Endothelial cell of umbilical vein (primary cell): ENCODE measurements at regions not wholly inside any gene's neighbourhood (a gene's known extent, or its start where the extent isn't known, plus 50 kb on each side); places are given as distances from the start of the nearest gene placed in this dataset.

Experiments
- BruUV-seq: library from RNA; stranded (reverse); fragments of 400-500 nt; replicated peaks from 2 replicates; lab custom pipeline; 2021; lab: Mats Ljungman, UMichigan
- CTCF ChIA-PET: fragments of 300-600, 350-600 bp; sonication (Branson Sonifier 250); formaldehyde crosslinking; loops from one replicate; lab custom pipeline; 2021; ENCODE audit warnings: antibody characterized with exemption, inconsistent platforms; lab: Charles Lee
- POLR2A ChIA-PET: fragments of 300-600, 350-600 bp; sonication (Branson Sonifier 250); formaldehyde crosslinking; loops from one replicate; lab custom pipeline; 2021; ENCODE audit warnings: antibody characterized with exemption, inconsistent platforms; lab: Charles Lee
- DNase-seq: peaks from one replicate; pipeline ENCODE4 v3.0.0-alpha.2; 2011; ENCODE audit warnings: low read depth, low spot score
- FAIRE-seq: peaks from 2 replicates; lab custom pipeline; 2011; peaks lifted over from hg19 to GRCh38; lab: Jason Lieb, UNC
- H2AFZ ChIP-seq: 2 replicates; pipeline ENCODE4 v1.6.0; 2012; ENCODE audit warnings: low read depth, low read length, control low read depth, inconsistent platforms
- H3K27ac ChIP-seq: 2 replicates; pipeline ENCODE4 v1.5.1; 2011; ENCODE audit warnings: low read depth, mild to moderate bottlenecking, control low read depth, low read length, moderate library complexity; ENCODE audit not compliant: insufficient read depth
- H3K27me3 ChIP-seq, 2 experiments: 2 replicates each; pipeline versions ENCODE4 v1.6.0 to v1.6.1; 2011; ENCODE audit warnings: low read length in 2 of 2, mixed read lengths in 1 of 2; ENCODE audit not compliant: control insufficient read depth in 2 of 2, insufficient read depth in 2 of 2
- H3K36me3 ChIP-seq, 2 experiments: 2 replicates in 1 of 2; 3 replicates in 1 of 2; pipeline ENCODE4 v1.5.1; 2011; ENCODE audit warnings: low read length in 2 of 2, mild to moderate bottlenecking in 1 of 2, moderate library complexity in 1 of 2; ENCODE audit not compliant: control insufficient read depth in 2 of 2, insufficient read depth in 2 of 2; ENCODE audit errors: extremely low read depth in 1 of 2
- H3K4me1 ChIP-seq: 3 replicates; pipeline ENCODE4 v1.5.1; 2011; ENCODE audit warnings: mild to moderate bottlenecking, low read length; ENCODE audit not compliant: control insufficient read depth, insufficient read depth; ENCODE audit errors: extremely low read depth
- H3K4me2 ChIP-seq: 2 replicates; pipeline ENCODE4 v1.6.1; 2011; ENCODE audit warnings: low read length, control low read depth, mixed read lengths; ENCODE audit not compliant: insufficient read depth
- H3K4me3 ChIP-seq, 3 experiments: fragments of 200-600 bp in 1 of 3; sonication (generic), shearing (Covaris generic) in 1 of 3; replicated peaks in 1 of 3; 2 replicates each; pipeline ENCODE4 v1.5.1; 2011 to 2016; ENCODE audit warnings: control low read depth in 3 of 3, low read length in 3 of 3, mild to moderate bottlenecking in 2 of 3, inconsistent platforms in 1 of 3, low read depth in 1 of 3, moderate library complexity in 1 of 3; ENCODE audit not compliant: insufficient read depth in 1 of 3
- H3K79me2 ChIP-seq: 2 replicates; pipeline ENCODE4 v1.6.0; 2012; ENCODE audit warnings: low read length, inconsistent platforms; ENCODE audit not compliant: control insufficient read depth, insufficient read depth
- H3K9ac ChIP-seq: replicated peaks from 2 replicates; pipeline ENCODE3; 2011; ENCODE audit warnings: low read length, control low read depth; ENCODE audit not compliant: insufficient read depth; ENCODE audit errors: extremely low read depth
- H3K9me1 ChIP-seq: replicated peaks from 3 replicates; pipeline ENCODE4 v1.6.0; 2011; ENCODE audit warnings: mild to moderate bottlenecking, low read length; ENCODE audit not compliant: control insufficient read depth, insufficient read depth; ENCODE audit errors: extremely low read depth
- H3K9me3 ChIP-seq: replicated peaks from 2 replicates; pipeline ENCODE4 v1.5.1; 2012; ENCODE audit warnings: low read length, inconsistent platforms; ENCODE audit not compliant: control insufficient read depth, insufficient read depth
- H4K20me1 ChIP-seq: replicated peaks from 2 replicates; pipeline ENCODE3; 2011; ENCODE audit warnings: mild to moderate bottlenecking, low read length; ENCODE audit not compliant: control insufficient read depth, insufficient read depth; ENCODE audit errors: extremely low read depth
- EZH2 ChIP-seq: IDR thresholded peaks from 2 replicates; pipeline ENCODE4 v1.6.1; 2012; ENCODE audit warnings: borderline replicate concordance, low read depth, mild to moderate bottlenecking, moderate library complexity, low read length, inconsistent platforms; ENCODE audit not compliant: severe bottlenecking
- FOS ChIP-seq: IDR thresholded peaks from 2 replicates; pipeline ENCODE4 v1.6.1; 2011; ENCODE audit warnings: mild to moderate bottlenecking, low read length, moderate library complexity, borderline replicate concordance; ENCODE audit not compliant: insufficient read depth
- GATA2 ChIP-seq: IDR thresholded peaks from 2 replicates; pipeline ENCODE4 v1.7.0; 2011; ENCODE audit warnings: low read depth, mild to moderate bottlenecking, moderate library complexity, mixed read lengths, low read length; ENCODE audit not compliant: insufficient read length, insufficient read depth
- JUN ChIP-seq: IDR thresholded peaks from 2 replicates; pipeline ENCODE4 v1.6.1; 2011; ENCODE audit warnings: borderline replicate concordance, low read depth; ENCODE audit not compliant: insufficient read length, insufficient read depth
- POLR2A ChIP-seq: IDR thresholded peaks from 2 replicates; pipeline ENCODE4 v1.6.1; 2012; ENCODE audit warnings: low read depth, mild to moderate bottlenecking, control low read depth, low read length
- POLR2AphosphoS5 ChIP-seq: IDR thresholded peaks from 2 replicates; pipeline ENCODE4 v1.6.1; 2012; ENCODE audit warnings: low read depth, mild to moderate bottlenecking, control low read depth, low read length, moderate library complexity; ENCODE audit not compliant: insufficient read depth
- dilution Hi-C: fragments of 300-500 bp; cut with MboI; formaldehyde crosslinking; loops from one replicate; pipeline ENCODE4 v1.15.0; 2019; ENCODE audit warnings: low sequenced_read_pairs; ENCODE audit not compliant: extremely low pct_ligation_motif_present
- intact Hi-C: fragments of 100-400 bp; cut with micrococcal nuclease; formaldehyde crosslinking; loops from one replicate; pipeline ENCODE4 v1.10.0; 2022
- TF ChIP-seq, protein P1 (sequence below): IDR thresholded peaks from 2 replicates; pipeline ENCODE4 v1.6.1; 2011; ENCODE audit not compliant: insufficient read depth, insufficient read length
- TF ChIP-seq, protein P2 (sequence below), 2 donors: IDR thresholded peaks; 1 replicate in 1 of 2; 2 replicates in 1 of 2; pipeline ENCODE4 v1.5.1; 2011; ENCODE audit warnings: low read length in 2 of 2, mild to moderate bottlenecking in 2 of 2, moderate library complexity in 2 of 2, control low read depth in 1 of 2, inconsistent platforms in 1 of 2, low read depth in 1 of 2; ENCODE audit not compliant: insufficient read depth in 1 of 2; ENCODE audit errors: extremely low read depth in 1 of 2

DNA sequence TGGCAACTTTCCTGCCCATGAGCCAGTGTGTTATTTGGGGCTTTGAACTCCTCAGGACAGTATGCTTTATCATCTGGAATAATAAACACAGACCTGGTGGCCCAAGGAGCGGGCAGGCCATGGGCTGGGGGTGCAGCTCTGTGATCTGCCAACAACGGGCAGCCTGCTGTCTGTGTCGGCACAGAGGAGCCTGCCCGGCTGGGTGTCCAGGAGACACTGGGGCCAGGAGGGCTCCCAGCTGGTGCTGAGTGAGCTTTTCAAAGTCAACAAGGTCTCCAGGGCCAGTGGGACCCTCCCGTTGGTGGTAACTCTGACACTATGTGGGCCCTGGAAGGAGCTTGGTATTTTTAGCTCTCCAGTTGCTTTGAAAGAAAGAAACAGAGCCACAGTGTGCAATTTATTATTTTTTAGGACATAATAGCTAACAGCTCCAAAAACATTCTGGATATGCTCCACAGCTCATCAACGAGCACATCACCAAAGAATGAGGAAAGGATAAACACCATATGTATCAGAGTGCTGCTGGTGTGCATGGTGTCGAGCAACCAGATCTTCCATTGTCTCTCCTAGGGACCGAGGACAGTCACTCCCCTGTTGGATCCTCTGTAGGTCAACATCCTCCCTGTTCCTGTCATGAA lies 488.7 kb upstream of the USP24 start:
- H2AFZ ChIP-seq, result no peak overlapping the region
- H3K79me2 ChIP-seq, result no peaks in the 10 kb centered on the region
- no peaks in the 10 kb centered on the region for H3K9me1 ChIP-seq
- ChIA-PET CTCF (interaction anchor here (0.7 to 1.2 kb wide), 3 partner anchors 881 to 1006 kb away, joined by 3 to 4 read pairs (median 3); no protein-coding TSS in a partner anchor), POLR2A (no interaction called here)
- TF ChIP-seq JUN (no peak), POLR2A (no peak), POLR2AphosphoS5 (no peak), GATA2 (no peak), EZH2 (no peak), FOS (no peak)
- TF ChIP-seq, protein P1, sequence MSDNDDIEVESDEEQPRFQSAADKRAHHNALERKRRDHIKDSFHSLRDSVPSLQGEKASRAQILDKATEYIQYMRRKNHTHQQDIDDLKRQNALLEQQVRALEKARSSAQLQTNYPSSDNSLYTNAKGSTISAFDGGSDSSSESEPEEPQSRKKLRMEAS, result no peak
- TF ChIP-seq, protein P2, sequence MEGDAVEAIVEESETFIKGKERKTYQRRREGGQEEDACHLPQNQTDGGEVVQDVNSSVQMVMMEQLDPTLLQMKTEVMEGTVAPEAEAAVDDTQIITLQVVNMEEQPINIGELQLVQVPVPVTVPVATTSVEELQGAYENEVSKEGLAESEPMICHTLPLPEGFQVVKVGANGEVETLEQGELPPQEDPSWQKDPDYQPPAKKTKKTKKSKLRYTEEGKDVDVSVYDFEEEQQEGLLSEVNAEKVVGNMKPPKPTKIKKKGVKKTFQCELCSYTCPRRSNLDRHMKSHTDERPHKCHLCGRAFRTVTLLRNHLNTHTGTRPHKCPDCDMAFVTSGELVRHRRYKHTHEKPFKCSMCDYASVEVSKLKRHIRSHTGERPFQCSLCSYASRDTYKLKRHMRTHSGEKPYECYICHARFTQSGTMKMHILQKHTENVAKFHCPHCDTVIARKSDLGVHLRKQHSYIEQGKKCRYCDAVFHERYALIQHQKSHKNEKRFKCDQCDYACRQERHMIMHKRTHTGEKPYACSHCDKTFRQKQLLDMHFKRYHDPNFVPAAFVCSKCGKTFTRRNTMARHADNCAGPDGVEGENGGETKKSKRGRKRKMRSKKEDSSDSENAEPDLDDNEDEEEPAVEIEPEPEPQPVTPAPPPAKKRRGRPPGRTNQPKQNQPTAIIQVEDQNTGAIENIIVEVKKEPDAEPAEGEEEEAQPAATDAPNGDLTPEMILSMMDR (IDR thresholded peaks at IDR 0.05; ENCODE audit: extremely low read depth in 1 of 2, insufficient read depth in 1 of 2, low read depth in 1 of 2, low read length in 2 of 2), result no peak
- intact Hi-C loops, result no loop called here
- no TSS peak for BruUV-seq
- FAIRE-seq (no peak), DNase-seq (no peak)
- no peaks in the 10 kb centered on the region for H3K4me1 ChIP-seq
- no peak overlapping the region for H3K9ac ChIP-seq
- H3K27me3 ChIP-seq, result no peaks in the 10 kb centered on the region
- H3K4me3 ChIP-seq, result no peak overlapping the region
- dilution Hi-C loops, result no loop called here
- no peaks in the 10 kb centered on the region for H4K20me1 ChIP-seq
- no peaks in the 10 kb centered on the region for H3K9me3 ChIP-seq
- no peaks in the 10 kb centered on the region for H3K36me3 ChIP-seq
- H3K27ac ChIP-seq, result no peak overlapping the region
- H3K4me2 ChIP-seq, result no peak overlapping the region
